DOHH2 (cell line): ENCODE measurements at regions not wholly inside any gene's neighbourhood (a gene's known extent, or its start where the extent isn't known, plus 50 kb on each side); places are given as distances from the start of the nearest gene placed in this dataset.

Experiments used
- CTCF ChIP-seq: fragments of 200-600 bp; sonication (generic); IDR thresholded peaks from one replicate; pipeline ENCODE4 v1.5.1; 2014; ENCODE audit warnings: antibody characterized with exemption, mild to moderate bottlenecking, low read depth, low read length; ENCODE audit not compliant: poor library complexity, severe bottlenecking
- EZH2phosphoT487 ChIP-seq: fragments of 200-600 bp; sonication (generic); IDR thresholded peaks from 2 replicates; pipeline ENCODE4 v1.6.1; 2017; ENCODE audit warnings: borderline replicate concordance, mild to moderate bottlenecking, antibody characterized with exemption, low read length, moderate library complexity, mixed read lengths

- TF ChIP-seq CTCF (no peak), EZH2phosphoT487 (no peak)
These were observed 273.7 kb downstream of the UQCRFS1 start for GRCh38 chr19:28939236-28939635.
